Panc1 (cell line): ENCODE measurements at regions not wholly inside any gene's neighbourhood (a gene's known extent, or its start where the extent isn't known, plus 50 kb on each side); places are given as distances from the start of the nearest gene placed in this dataset.

Source experiments
- POLR2AphosphoS5 ChIP-seq: IDR thresholded peaks from 2 replicates; pipeline ENCODE4 v1.6.1; 2012; ENCODE audit warnings: mild to moderate bottlenecking, low read depth, low read length, moderate library complexity
- SIN3A ChIP-seq: IDR thresholded peaks from 2 replicates; pipeline ENCODE4 v1.6.1; 2012; ENCODE audit warnings: low read depth, mild to moderate bottlenecking, low read length, moderate library complexity, borderline replicate concordance; ENCODE audit not compliant: insufficient read depth
- TCF7L2 ChIP-seq: IDR thresholded peaks from 2 replicates; pipeline ENCODE4 v1.6.1; 2011; ENCODE audit warnings: mild to moderate bottlenecking, low read depth, low read length, inconsistent platforms
- TF ChIP-seq, protein P1 (sequence below): fragments of 450-650 bp; IDR thresholded peaks from 2 replicates; pipeline ENCODE4 v1.5.1; 2017; ENCODE audit warnings: mild to moderate bottlenecking
- TF ChIP-seq, protein P2 (sequence below), 2 experiments: IDR thresholded peaks; 2 replicates each; pipeline ENCODE4 v1.6.1; 2011 to 2012; ENCODE audit warnings: low read depth in 2 of 2, control low read depth in 1 of 2, low read length in 1 of 2, mild to moderate bottlenecking in 1 of 2, moderate library complexity in 1 of 2; ENCODE audit not compliant: insufficient read depth in 1 of 2

- TF ChIP-seq, protein P1, sequence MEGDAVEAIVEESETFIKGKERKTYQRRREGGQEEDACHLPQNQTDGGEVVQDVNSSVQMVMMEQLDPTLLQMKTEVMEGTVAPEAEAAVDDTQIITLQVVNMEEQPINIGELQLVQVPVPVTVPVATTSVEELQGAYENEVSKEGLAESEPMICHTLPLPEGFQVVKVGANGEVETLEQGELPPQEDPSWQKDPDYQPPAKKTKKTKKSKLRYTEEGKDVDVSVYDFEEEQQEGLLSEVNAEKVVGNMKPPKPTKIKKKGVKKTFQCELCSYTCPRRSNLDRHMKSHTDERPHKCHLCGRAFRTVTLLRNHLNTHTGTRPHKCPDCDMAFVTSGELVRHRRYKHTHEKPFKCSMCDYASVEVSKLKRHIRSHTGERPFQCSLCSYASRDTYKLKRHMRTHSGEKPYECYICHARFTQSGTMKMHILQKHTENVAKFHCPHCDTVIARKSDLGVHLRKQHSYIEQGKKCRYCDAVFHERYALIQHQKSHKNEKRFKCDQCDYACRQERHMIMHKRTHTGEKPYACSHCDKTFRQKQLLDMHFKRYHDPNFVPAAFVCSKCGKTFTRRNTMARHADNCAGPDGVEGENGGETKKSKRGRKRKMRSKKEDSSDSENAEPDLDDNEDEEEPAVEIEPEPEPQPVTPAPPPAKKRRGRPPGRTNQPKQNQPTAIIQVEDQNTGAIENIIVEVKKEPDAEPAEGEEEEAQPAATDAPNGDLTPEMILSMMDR: no peak
- TF ChIP-seq POLR2AphosphoS5 (no peak), SIN3A (no peak), TCF7L2 (no peak)
- TF ChIP-seq, protein P2, sequence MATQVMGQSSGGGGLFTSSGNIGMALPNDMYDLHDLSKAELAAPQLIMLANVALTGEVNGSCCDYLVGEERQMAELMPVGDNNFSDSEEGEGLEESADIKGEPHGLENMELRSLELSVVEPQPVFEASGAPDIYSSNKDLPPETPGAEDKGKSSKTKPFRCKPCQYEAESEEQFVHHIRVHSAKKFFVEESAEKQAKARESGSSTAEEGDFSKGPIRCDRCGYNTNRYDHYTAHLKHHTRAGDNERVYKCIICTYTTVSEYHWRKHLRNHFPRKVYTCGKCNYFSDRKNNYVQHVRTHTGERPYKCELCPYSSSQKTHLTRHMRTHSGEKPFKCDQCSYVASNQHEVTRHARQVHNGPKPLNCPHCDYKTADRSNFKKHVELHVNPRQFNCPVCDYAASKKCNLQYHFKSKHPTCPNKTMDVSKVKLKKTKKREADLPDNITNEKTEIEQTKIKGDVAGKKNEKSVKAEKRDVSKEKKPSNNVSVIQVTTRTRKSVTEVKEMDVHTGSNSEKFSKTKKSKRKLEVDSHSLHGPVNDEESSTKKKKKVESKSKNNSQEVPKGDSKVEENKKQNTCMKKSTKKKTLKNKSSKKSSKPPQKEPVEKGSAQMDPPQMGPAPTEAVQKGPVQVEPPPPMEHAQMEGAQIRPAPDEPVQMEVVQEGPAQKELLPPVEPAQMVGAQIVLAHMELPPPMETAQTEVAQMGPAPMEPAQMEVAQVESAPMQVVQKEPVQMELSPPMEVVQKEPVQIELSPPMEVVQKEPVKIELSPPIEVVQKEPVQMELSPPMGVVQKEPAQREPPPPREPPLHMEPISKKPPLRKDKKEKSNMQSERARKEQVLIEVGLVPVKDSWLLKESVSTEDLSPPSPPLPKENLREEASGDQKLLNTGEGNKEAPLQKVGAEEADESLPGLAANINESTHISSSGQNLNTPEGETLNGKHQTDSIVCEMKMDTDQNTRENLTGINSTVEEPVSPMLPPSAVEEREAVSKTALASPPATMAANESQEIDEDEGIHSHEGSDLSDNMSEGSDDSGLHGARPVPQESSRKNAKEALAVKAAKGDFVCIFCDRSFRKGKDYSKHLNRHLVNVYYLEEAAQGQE (IDR thresholded peaks at IDR 0.05; ENCODE audit: insufficient read depth in 1 of 2, low read depth in 2 of 2, low read length in 1 of 2): no peak
Measured at GRCh38 chr3:18715208-18715607, 290.1 kb upstream of the SATB1 start.
